ENCODE measurements at regions not wholly inside any gene's neighbourhood (a gene's known extent, or its start where the extent isn't known, plus 50 kb on each side); places are given as distances from the start of the nearest gene placed in this dataset.
"Not testable (repeated sequence)": the region's sequence is repeated elsewhere in the genome, so short reads cannot be mapped to it uniquely, and the experiment has no call there.

GRCh38 chr16:26395700-26396099, 671.0 kb upstream of the C16orf82 start:
- DNase-seq = no peak

- no peak for DNase-seq
Observed at GRCh38 chr16:26396511-26397235, 670.1 kb upstream of the C16orf82 start.

- no peak for DNase-seq
Observed at GRCh38 chr16:26413780-26414179, 652.9 kb upstream of the C16orf82 start.

GRCh38 chr16:26419458-26419857, 647.3 kb upstream of the C16orf82 start:
- DNase-seq = not testable (repeated sequence)

GRCh38 chr16:26430618-26431017, 636.1 kb upstream of the C16orf82 start:
- DNase-seq = no peak

- no peak for DNase-seq
Observed at GRCh38 chr16:26433807-26434206, 632.9 kb upstream of the C16orf82 start.

- DNase-seq = no peak
Observed at GRCh38 chr16:26441178-26441577, 625.5 kb upstream of the C16orf82 start.

GRCh38 chr16:26442321-26442720, 624.4 kb upstream of the C16orf82 start:
- DNase-seq = no peak

GRCh38 chr16:26447570-26447969, 619.2 kb upstream of the C16orf82 start:
- DNase-seq = no peak

- no peak for DNase-seq
Observed at GRCh38 chr16:26453215-26453614, 613.5 kb upstream of the C16orf82 start.

GRCh38 chr16:26454102-26454501, 612.6 kb upstream of the C16orf82 start:
- no peak for DNase-seq

GRCh38 chr16:26456074-26456473, 610.7 kb upstream of the C16orf82 start:
- no peak for DNase-seq

- DNase-seq = no peak
Observed at GRCh38 chr16:26457095-26457494, 609.6 kb upstream of the C16orf82 start.

- no peak for DNase-seq
Observed at GRCh38 chr16:26457882-26458281, 608.8 kb upstream of the C16orf82 start.

GRCh38 chr16:26464576-26465266, 602.0 kb upstream of the C16orf82 start:
- no peak for DNase-seq

- not testable (repeated sequence) for DNase-seq
Observed at GRCh38 chr16:26474405-26474804, 592.3 kb upstream of the C16orf82 start.

GRCh38 chr16:26475596-26475995, 591.1 kb upstream of the C16orf82 start:
- DNase-seq = no peak

GRCh38 chr16:26491101-26491670, 575.5 kb upstream of the C16orf82 start:
- DNase-seq = no peak

- no peak for DNase-seq
Observed at GRCh38 chr16:26491962-26492361, 574.8 kb upstream of the C16orf82 start.

GRCh38 chr16:26493751-26494150, 573.0 kb upstream of the C16orf82 start:
- no peak for DNase-seq

GRCh38 chr16:26497896-26498295, 568.8 kb upstream of the C16orf82 start:
- no peak for DNase-seq

- DNase-seq = no peak
Observed at GRCh38 chr16:26500326-26500725, 566.4 kb upstream of the C16orf82 start.

- DNase-seq = no peak
Observed at GRCh38 chr16:26505496-26505895, 561.2 kb upstream of the C16orf82 start.

GRCh38 chr16:26508946-26509345, 557.8 kb upstream of the C16orf82 start:
- not testable (repeated sequence) for DNase-seq
